NCI-H2227 (cell line): ENCODE measurements at regions not wholly inside any gene's neighbourhood (a gene's known extent, or its start where the extent isn't known, plus 50 kb on each side); places are given as distances from the start of the nearest gene placed in this dataset.

Experiments
- DNase-seq: peaks from one replicate; lab custom pipeline; 2025; ENCODE audit not compliant: unreplicated experiment; lab: John Stamatoyannopoulos, UW

GRCh38 chr2:60400462-60401246 is 152.8 kb downstream of the BCL11A start:
- DNase-seq, result no peak

- DNase-seq, result no peak
Measured at GRCh38 chr2:60394463-60394862, 159.0 kb downstream of the BCL11A start.

GRCh38 chr2:60391649-60392375 is 161.6 kb downstream of the BCL11A start:
- DNase-seq, result no peak

GRCh38 chr2:60391230-60391629 is 162.2 kb downstream of the BCL11A start:
- DNase-seq, result no peak

GRCh38 chr2:60386436-60386835 is 167.0 kb downstream of the BCL11A start:
- DNase-seq, result no peak

GRCh38 chr2:60385648-60386047 is 167.8 kb downstream of the BCL11A start:
- no peak for DNase-seq

- DNase-seq, result no peak
Measured at GRCh38 chr2:60383401-60384143, 169.9 kb downstream of the BCL11A start.

GRCh38 chr2:60380411-60380810 is 173.0 kb downstream of the BCL11A start:
- DNase-seq, result no peak

GRCh38 chr2:60379684-60380083 is 173.8 kb downstream of the BCL11A start:
- DNase-seq, result no peak

GRCh38 chr2:60379216-60379615 is 174.2 kb downstream of the BCL11A start:
- DNase-seq, result no peak

- DNase-seq, result no peak
Measured at GRCh38 chr2:60377825-60378224, 175.6 kb downstream of the BCL11A start.

- DNase-seq, result no peak
Measured at GRCh38 chr2:60376252-60376651, 177.2 kb downstream of the BCL11A start.

- DNase-seq, result no peak
Measured at GRCh38 chr2:60371681-60372080, 181.8 kb downstream of the BCL11A start.

- no peak for DNase-seq
Measured at GRCh38 chr2:60371219-60371618, 182.2 kb downstream of the BCL11A start.

GRCh38 chr2:60370814-60371213 is 182.6 kb downstream of the BCL11A start:
- DNase-seq, result no peak

GRCh38 chr2:60368456-60368855 is 185.0 kb downstream of the BCL11A start:
- no peak for DNase-seq

- DNase-seq, result no peak
Measured at GRCh38 chr2:60366135-60366712, 187.2 kb downstream of the BCL11A start.

- DNase-seq, result no peak
Measured at GRCh38 chr2:60365556-60365955, 187.9 kb downstream of the BCL11A start.

- no peak for DNase-seq
Measured at GRCh38 chr2:60364491-60364890, 189.0 kb downstream of the BCL11A start.

GRCh38 chr2:60361498-60361897 is 192.0 kb downstream of the BCL11A start:
- no peak for DNase-seq

GRCh38 chr2:60359569-60359968 is 193.9 kb downstream of the BCL11A start:
- peak; percentile 4 for DNase-seq
